Stimulated activated CD4-positive, alpha-beta T cell treated with anti-CD3 and anti-CD28 coated beads, Interleukin-12 subunit alpha, Interleukin-12 subunit beta, amount 100 ng/mL, for 48 hours (primary cell): ENCODE measurements at regions not wholly inside any gene's neighbourhood (a gene's known extent, or its start where the extent isn't known, plus 50 kb on each side); places are given as distances from the start of the nearest gene placed in this dataset.
"Not testable (repeated sequence)": the region's sequence is repeated elsewhere in the genome, so short reads cannot be mapped to it uniquely, and the experiment has no call there.

Source experiments
- DNase-seq, 3 donors: peaks; one replicate each; pipeline ENCODE4 v3.0.0-alpha.2; 2020; ENCODE audit warnings: low read depth in 2 of 3, low spot score in 1 of 3

DNA sequence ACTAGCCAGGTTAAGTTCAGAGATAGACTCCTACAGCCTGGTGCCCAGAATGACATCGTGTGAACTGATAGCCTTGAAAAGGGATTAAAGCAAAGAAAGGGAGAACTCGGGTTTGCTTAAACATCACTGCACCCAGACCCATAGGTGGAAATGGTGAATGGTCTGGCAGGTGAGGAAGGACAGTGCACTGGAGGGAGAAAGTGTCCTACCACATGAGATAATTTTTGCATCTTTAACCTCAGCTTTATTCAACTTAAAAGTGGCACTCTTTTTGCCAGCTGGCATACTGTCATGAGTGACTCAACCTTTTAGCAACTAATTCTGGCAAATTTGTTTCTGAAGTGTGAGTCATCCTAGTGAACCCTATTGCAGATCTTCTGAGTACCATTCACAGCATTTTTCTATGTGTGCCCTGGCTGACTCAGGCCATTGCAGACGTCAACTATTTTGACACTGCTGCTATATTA lies 53.0 kb upstream of the DAPP1 start:
- peak in 1 of 3 donors; percentile 8 for DNase-seq

DNA sequence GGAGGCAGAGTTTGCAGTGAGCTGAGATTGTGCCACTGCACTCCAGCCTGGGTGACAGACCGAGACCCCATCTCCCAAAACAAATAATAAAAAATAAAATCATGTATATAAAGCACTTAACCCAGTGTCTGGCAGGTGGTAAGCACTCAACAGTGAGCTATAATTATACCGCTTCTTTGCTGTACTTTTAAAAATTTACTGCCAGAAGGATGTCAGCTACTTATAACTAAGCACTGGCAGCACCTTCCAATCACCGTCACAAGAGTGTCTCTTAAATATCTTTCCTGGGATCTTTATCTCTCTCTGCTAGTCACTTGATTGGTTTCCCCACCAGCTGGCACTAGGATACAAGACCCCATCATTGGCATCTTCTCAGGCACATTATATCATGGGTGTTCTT lies 53.9 kb upstream of the DAPP1 start:
- DNase-seq = no peak

DNA sequence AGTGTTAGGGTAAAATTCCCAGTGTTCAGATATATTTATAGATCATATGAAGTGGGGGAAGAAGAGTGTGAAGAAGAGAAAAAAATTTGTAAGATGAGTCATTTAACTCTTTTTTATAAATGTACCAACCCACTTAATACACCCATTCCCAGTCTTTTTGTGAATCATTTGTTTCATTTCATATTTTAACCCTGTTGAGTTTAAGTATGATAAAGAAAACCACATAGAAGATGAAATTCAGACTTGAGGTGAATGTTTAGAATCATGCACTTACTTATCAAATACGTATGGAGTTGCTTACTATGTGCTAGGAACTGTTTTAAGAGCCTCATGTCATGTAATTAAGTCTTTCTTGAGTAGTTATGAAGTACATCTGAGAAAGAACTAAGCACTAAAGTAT lies 56.6 kb upstream of the DAPP1 start:
- DNase-seq = no peak

DNA sequence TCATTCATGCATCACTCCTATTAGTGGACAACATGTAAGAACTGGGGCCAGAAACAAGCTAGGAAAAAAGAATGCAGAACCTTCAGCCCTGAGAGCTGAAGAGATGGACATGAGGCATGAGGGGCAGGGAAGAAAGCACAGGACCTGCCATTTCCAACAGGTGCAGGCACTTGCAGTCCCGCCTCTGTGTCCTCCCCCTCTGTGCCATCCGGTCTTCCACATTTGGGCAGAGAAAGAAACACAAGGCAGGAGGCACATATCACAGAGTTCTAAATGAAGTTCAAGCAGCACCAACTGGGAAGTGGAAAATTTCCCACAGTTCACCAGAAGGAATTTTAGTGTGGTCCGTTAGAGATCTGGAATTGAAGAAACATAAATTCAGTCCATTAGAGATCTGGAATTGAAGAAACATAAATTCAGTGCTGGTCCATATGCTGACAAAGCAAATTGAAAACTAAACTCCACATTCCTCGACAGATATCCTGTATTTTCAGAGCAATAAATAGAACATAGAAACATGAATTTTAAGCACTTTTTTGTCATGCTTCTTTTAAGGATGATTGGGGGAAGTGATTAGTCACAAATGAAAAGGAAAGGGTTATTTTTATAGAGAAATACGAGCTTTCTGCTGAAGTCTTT lies 57.2 kb upstream of the DAPP1 start:
- no peak for DNase-seq

DNA sequence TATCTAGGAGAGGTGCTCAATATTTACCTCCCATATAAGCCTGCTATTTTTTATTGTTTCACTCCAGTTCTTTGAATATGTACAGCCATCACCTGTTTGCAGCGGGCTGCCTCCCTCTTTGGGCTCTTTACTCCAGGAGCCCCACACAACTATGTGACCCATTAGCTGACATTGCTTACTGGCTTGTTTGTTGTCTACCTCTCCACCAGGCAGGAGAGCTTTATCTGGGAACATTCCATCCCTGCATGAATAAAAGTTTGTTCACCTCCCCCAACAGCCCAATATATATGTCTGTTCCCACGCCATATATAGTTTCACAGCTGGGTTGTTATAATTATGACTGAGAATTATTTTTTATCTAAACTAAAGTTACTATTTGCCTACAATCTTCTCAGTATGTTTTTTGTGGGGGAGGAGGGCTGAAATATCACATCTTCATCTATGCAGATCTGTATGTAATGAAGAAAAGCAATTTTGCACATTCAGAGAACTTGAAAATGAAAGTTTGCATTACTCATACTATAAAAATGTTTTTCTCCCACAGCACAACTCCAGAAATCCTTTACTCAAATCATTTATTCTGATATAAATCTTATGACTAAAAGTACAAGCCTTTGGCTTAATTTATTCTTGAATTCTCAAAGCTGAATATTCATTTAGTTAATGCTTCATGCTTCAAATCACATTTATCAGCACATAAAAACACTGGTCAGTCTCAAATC lies 61.2 kb upstream of the DAPP1 start:
- no peak for DNase-seq

DNA sequence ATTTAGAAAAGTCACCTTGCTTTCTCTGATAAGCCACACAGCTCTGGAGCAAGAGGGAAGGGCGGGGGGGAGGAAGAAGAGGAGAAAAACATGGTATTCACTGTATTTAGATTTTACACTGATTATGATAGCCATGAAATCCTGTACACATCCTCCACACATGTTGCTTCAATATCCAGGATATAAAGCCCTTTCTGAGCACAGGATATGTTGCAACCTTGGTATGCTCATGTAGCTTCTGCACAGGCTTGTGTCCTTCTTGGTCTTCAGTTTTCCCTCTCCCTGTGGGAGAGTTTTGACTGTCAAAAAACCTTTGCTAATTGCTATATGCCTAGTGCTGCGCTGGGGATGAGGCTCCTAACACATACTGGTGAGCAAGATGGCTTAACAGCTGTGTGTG lies 61.9 kb upstream of the DAPP1 start:
- DNase-seq = no peak

DNA sequence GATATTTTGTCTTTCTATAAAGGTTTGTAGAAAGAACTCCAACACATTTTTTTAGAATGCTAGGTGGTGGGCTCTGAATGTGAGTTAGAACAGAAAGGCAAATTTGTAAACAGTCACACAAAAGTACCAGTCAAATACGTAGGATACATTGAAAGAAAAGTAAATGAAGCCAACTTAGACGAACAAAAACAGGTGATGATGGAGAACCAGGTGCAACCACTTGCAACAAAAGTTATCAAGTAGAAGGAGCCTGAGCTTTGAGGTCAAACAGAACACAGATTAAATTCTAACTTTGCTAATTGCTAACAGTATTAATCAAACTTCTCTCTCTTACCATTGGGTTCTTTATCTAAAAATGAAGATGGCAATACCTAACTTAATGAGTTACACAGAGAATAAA lies 62.7 kb upstream of the DAPP1 start:
- DNase-seq = no peak

DNA sequence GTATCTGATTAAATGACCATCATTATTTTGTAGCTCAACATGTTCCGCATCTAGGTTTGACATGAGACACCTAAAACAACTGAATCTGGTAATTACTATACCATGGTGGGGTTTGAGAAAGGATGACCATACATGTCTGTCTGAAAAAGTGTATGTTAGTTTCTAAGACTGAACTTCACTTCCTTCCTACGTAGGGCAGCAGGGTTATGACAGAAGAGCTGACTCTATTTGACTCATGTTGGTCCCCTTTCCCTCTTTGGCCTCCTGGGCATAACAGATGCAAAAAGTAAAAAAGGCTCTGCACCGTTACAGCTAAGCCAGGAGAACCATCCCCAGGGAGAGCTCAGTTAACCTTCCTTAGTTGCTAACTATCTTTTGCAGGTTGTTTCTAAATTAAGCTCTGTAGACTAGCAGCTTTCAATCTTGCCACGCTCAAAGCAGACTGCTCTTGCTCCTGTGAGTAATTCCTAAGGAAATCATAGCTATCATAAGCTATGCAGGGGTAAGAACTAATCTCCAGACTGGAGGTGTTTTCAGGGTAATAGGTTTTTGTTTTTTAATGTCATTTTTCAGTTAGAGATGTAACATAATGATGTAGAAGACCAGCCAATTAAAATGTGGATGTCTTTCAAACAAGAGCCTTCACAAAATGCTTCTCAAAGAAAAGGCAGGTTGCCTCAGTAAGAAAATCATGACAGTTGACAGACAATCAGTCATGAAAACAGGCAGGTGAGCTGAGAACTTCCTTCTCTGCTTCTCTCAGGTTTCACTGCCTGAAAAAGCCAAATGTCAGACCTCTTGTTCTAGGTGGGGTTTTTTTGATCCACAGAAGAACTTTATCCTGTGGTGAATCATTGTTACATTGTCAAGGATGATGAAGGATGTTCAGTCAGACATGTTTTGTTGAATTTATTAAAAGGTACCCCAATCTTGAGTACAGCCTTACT lies 66.9 kb upstream of the DAPP1 start:
- no peak for DNase-seq

DNA sequence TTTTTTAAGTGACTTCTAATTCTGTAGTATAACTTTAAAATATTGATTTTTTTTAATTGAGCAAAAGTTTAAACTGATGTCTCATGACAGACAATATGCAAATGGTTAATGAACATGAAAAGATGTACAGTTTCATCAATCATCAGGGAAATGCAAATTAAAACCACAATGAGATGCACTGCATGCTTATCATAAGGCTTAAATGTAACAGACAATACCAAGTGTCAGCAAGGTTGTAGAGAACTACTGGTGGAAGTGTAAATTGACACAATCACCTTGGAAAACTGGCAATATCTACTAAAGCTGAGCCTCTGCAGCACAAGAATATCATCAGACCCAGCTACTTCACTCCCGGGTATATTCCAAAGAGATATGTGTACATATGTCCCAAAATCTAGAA lies 70.2 kb upstream of the DAPP1 start:
- DNase-seq = no peak

DNA sequence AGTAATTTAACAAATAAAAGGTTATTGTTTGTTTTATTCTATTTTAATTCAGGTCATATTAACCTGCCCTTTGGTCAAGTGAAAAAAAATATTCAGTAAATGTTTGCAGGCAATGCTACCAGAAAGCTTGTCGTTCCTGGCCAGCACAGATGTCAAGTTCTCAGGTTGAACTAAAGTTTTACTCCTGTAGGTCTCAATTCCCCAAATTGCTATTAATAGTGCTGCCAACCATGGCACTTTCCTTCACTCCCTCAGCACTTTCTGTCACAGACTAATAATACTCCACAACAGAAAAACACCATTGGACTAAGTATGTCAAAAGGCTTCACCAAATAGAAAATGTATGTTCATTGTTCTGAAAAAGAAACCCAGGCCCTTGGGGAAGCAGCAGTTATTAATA lies 79.2 kb upstream of the C4orf54 start:
- DNase-seq = no peak

DNA sequence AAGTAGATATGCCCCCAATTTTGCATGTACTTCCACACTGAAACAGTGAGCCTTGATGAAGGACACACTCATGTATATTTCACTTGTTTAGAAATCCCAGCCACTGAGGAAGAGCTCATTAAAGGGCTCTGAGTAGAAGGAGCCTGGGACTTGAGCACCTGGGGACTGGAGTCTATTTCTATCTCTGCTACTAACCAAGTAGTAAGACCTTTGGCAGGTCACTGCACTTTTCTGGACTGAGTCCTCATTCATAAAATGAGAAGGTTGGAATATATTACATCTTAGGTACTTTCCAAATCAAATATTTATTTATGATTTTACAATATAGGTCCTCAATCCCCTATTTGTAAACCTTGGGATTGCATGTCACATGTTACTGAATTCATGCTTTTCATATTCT lies 78.2 kb upstream of the C4orf54 start:
- no peak for DNase-seq

DNA sequence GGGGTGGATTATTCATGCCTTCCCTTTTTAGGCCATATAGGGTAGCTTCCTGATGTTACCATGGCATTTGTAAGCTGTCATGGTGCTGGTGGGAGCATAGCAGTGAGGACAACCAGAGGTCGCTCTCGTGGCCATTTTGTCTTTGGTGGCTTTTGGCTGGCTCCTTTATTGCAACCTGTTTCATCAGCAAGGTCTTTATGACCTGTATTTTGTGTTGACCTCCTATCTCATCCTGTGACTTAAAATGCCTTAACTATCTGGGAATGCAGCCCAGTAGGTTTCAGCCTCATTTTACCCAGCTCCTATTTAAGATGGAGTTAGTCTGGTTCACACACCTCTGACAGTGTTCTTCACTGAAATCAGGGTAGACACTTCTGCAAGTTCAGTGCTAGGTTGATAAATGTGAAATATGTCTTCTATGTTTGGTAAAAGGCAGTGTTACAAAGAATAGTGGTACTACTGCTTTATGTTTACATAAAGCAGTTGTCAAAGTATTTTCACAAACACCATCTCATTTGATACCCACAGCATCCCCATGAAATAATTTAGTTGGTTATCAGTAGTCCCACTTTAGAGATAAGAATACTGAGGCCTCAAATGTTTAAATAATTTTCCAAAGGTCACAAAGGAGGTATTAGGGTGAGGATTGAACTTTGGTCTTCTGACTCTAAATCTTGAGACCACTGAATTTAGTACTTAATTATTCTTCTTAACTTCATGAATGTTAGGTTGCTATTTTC lies 77.1 kb upstream of the C4orf54 start:
- DNase-seq = no peak

DNA sequence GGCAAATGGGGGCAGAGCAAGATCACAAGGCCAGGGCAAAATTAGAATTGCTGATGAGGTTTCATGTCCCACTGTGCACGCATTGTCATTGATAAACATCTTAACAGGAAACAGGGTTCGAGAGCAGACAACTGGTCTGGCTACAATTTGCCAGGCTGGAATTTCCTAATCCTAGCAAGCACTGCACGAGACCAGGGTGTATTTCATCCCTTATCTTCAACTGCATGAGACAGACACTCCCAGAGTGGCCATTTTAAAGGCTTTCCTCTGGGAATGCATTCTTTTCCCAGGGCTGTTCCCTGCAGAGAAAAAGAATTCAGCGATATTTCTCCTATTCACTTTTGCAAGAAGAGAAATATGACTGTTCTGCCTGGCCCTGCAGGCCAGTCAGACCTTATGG lies 75.8 kb upstream of the C4orf54 start:
- not testable (repeated sequence) for DNase-seq

DNA sequence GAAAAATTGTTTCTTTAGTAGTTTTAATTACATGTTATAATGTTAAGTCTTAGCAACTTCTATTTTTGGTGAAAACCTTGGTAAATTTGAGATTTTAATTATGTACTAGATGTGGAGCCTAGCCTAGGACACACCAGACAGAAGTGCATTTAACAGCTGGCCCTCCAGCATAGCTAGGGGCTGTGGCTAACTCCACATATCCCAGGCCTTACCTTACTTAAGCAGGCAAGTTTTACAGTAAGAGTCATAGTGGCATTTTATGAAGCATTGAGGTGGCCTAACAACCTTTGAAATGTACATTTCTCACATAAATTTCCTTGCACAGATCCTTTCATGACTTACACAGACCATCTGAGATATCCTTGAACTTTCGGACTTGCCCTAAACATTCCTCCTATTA lies 71.6 kb upstream of the C4orf54 start:
- no peak for DNase-seq

DNA sequence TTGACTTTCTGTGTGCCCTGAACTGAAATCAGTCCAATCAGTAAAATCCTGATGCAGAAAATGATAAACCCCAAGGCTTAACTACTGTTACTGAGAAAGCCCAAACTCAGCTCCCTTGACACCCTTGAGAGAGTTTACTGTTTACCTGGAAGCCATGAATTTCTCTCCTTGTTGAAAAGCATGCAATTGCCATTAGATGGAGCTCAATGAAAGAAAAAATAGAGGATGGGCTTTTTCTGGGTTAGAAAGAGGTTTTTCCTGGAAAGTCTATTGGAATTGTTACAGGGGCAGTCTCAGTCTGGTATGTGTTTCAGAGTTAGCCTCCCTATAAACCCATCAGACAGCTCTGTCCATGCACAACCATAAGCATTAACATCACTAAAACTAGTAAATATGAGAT lies 66.4 kb upstream of the C4orf54 start:
- DNase-seq = no peak

DNA sequence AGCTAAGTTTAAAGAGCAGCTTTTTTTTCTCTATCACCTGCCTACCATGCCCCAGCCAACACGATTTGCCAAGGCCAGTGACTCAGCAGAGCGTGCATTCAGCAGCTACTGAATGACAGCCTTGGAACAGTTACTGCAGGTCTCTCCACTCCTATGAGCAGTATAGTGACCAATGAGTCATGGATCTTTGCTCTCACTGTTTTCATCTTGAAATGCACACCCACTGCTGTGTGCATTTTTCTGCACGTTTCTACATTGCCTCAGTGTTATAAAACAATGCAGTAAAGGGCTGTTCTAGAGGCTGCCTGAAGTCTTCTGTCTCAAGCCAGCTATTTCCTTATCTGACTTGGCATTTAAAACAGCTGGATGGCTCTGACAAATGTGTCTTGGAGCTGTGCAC lies 66.0 kb upstream of the C4orf54 start:
- peak in 1 of 3 donors; percentile 5 for DNase-seq

DNA sequence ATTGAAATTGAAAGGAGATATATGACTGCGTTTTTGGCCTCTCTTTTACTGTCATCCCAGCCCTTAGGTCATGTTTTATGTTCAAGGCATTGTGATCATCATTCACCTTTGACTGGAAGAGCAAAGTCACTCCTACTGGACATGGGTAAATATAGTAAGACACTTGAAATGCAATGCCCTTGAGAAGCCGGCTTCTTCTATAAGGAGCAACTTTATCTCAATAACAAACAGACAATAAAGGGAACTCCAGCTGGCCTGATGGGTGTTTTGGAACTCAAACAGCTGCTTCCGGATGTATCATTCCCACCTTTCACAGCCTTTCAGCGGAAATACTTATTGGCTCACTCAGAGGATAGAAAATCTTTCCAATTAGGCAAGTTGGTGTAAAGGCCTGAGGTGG lies 65.1 kb upstream of the C4orf54 start:
- no peak for DNase-seq

DNA sequence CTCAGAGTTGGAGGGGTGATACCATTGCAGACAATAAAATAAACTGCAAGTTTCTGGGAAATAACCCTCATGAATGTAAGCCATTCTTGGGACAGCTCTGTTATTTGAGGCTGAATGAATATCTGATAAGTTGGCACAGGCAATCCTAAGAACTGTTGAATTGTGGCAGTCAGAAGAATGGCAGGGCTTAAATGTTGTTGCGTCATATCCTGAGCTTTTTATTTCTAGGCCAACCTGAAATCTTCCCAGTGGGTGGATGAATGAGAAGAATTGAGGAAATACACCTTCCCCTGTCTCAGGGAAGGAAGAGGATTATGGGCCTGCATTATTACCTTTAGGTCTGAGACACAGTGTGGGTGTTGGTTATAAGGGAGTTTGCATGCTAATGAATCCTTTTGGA lies 64.4 kb upstream of the C4orf54 start:
- no peak for DNase-seq

DNA sequence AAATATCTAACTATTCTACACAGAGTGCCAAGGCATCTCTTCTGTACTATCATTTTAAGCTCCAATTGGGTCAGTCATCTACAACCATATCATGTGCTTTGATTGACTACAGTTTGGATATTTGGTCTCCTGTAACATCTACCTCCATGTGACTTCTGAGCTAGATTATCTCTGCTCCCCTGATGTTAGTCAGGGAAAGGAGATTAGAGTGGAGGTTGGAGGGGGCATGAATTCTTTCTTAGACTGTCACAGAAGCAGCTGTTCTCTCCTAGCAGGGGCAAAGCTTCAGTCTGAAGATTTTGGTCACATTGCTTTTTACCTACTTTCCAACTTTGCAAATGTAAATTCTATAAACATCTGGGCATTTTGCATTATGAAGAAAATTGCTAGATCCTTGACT lies 62.6 kb upstream of the C4orf54 start:
- DNase-seq = no peak

DNA sequence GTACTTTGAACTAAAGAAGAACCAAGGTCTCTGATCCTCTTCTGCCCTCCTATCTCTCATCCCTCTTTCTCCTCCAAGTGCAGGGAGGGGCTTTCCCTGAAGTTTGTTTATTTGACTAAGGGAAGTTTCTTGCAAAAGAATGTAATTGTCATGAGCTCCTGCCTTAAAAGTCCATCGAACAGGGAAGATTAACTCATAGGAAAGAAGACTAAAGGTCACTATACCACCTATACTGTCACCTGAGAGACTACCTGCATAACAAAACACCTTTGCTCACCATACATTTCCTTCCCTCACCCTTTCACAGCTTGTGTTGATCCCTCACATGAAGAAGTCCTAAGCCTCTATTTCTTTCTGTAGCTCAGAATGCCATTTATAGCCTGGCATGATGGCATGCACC lies 59.4 kb upstream of the C4orf54 start:
- DNase-seq = no peak

DNA sequence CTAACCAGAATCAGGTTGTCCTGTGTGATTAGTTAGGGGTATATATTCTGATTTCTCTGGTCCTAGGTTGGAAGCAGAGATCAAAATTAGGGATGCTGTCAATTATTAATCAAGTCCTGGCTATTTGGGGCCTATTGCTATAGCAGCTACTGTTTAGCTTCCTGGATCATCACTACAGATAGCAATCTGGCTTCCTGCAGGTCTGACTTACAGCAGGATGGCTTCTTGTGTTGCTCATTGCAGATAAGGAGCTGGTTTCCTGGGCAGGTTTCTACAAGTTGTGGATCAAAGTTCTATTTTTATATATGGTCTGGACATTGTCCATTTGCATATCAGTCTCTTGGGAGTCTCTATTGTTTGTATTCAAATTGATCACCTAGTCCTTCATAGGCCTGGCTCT lies 57.7 kb upstream of the C4orf54 start:
- no peak for DNase-seq
